ENCODE measurements at regions not wholly inside any gene's neighbourhood (a gene's known extent, or its start where the extent isn't known, plus 50 kb on each side); places are given as distances from the start of the nearest gene placed in this dataset.

- Histone ChIP-seq H2AFZ (ENCODE audit: low read length) (no peak overlapping the region), H3K9me3 (replicated peaks; ENCODE audit: insufficient read depth, low read length) (no peaks in the 10 kb centered on the region), H3K9ac (ENCODE audit: low read length) (no peak overlapping the region), H3K4me2 (ENCODE audit: low read depth, low read length) (no peak overlapping the region), H3K27ac (ENCODE audit: low read length) (no peak overlapping the region), H3K27me3 (replicated peaks; ENCODE audit: insufficient read depth, low read length) (no peaks in the 10 kb centered on the region), H3F3A (ENCODE audit: insufficient read depth, low read length) (no peaks in the 10 kb centered on the region), H3K79me2 (ENCODE audit: low read length) (no peaks in the 10 kb centered on the region), H3K4me3 (ENCODE audit: low read length) (no peak overlapping the region), H3K4me1 (ENCODE audit: low read length) (no peaks in the 10 kb centered on the region), H4K20me1 (ENCODE audit: insufficient read depth, low read length) (no peaks in the 10 kb centered on the region), H3K9me2 (replicated peaks; ENCODE audit: insufficient read depth, low read length) (0 out of 2 replicates have a peak, but pooled peaks cover 3% of the 10 kb centered on the region), H3K36me3 (replicated peaks; ENCODE audit: insufficient read depth, low read length) (no peaks in the 10 kb centered on the region)
- DNase-seq = no peak
- TF ChIP-seq EZH2phosphoT487 (IDR thresholded peaks at IDR 0.05; ENCODE audit: low read length) (no peak), CTCF (IDR thresholded peaks at IDR 0.05; ENCODE audit: low read length) (no peak), EZH2 (optimal IDR thresholded peaks at IDR 0.05; ENCODE audit: low read depth, low read length) (no peak)
Measured at GRCh38 chr2:180577567-180577966, 402.8 kb upstream of the UBE2E3 start.

GRCh38 chr2:180573951-180574350, 406.5 kb upstream of the UBE2E3 start:
- no peaks in the 10 kb centered on the region for H3K36me3 ChIP-seq (replicated peaks; ENCODE audit: insufficient read depth, low read length)
- no peaks in the 10 kb centered on the region for H3K79me2 ChIP-seq (ENCODE audit: low read length)
- no peaks in the 10 kb centered on the region for H4K20me1 ChIP-seq (ENCODE audit: insufficient read depth, low read length)
- no peaks in the 10 kb centered on the region for H3K4me1 ChIP-seq (ENCODE audit: low read length)
- H3K9me2 ChIP-seq (replicated peaks; ENCODE audit: insufficient read depth, low read length) = 0 out of 2 replicates have a peak, but pooled peaks cover 3% of the 10 kb centered on the region
- no peak overlapping the region for H2AFZ ChIP-seq (ENCODE audit: low read length)
- no peak for DNase-seq
- H3K9me3 ChIP-seq (replicated peaks; ENCODE audit: insufficient read depth, low read length) = no peaks in the 10 kb centered on the region
- no peak overlapping the region for H3K27ac ChIP-seq (ENCODE audit: low read length)
- no peak overlapping the region for H3K4me2 ChIP-seq (ENCODE audit: low read depth, low read length)
- no peaks in the 10 kb centered on the region for H3F3A ChIP-seq (ENCODE audit: insufficient read depth, low read length)
- H3K27me3 ChIP-seq (replicated peaks; ENCODE audit: insufficient read depth, low read length) = no peaks in the 10 kb centered on the region
- H3K4me3 ChIP-seq (ENCODE audit: low read length) = no peak overlapping the region
- no peak for TF ChIP-seq CTCF (IDR thresholded peaks at IDR 0.05; ENCODE audit: low read length)
- TF ChIP-seq EZH2phosphoT487 (IDR thresholded peaks at IDR 0.05; ENCODE audit: low read length) = no peak
- no peak for TF ChIP-seq EZH2 (optimal IDR thresholded peaks at IDR 0.05; ENCODE audit: low read depth, low read length)
- H3K9ac ChIP-seq (ENCODE audit: low read length) = no peak overlapping the region

GRCh38 chr2:180572346-180572745, 408.1 kb upstream of the UBE2E3 start:
- TF ChIP-seq EZH2phosphoT487 (IDR thresholded peaks at IDR 0.05; ENCODE audit: low read length) (no peak), EZH2 (optimal IDR thresholded peaks at IDR 0.05; ENCODE audit: low read depth, low read length) (no peak)
- Histone ChIP-seq H3K36me3 (replicated peaks; ENCODE audit: insufficient read depth, low read length) (no peaks in the 10 kb centered on the region), H3K4me3 (ENCODE audit: low read length) (no peak overlapping the region), H3K4me2 (ENCODE audit: low read depth, low read length) (no peak overlapping the region), H2AFZ (ENCODE audit: low read length) (no peak overlapping the region), H3K9me2 (replicated peaks; ENCODE audit: insufficient read depth, low read length) (0 out of 2 replicates have a peak, but pooled peaks cover 3% of the 10 kb centered on the region), H3K27me3 (replicated peaks; ENCODE audit: insufficient read depth, low read length) (no peaks in the 10 kb centered on the region), H4K20me1 (ENCODE audit: insufficient read depth, low read length) (no peaks in the 10 kb centered on the region), H3K4me1 (ENCODE audit: low read length) (no peaks in the 10 kb centered on the region), H3K9me3 (replicated peaks; ENCODE audit: insufficient read depth, low read length) (no peaks in the 10 kb centered on the region), H3K9ac (ENCODE audit: low read length) (no peak overlapping the region), H3F3A (ENCODE audit: insufficient read depth, low read length) (no peaks in the 10 kb centered on the region), H3K27ac (ENCODE audit: low read length) (no peak overlapping the region), H3K79me2 (ENCODE audit: low read length) (no peaks in the 10 kb centered on the region)
- no peak for DNase-seq

GRCh38 chr2:180571559-180571958, 408.8 kb upstream of the UBE2E3 start:
- no peaks in the 10 kb centered on the region for H3F3A ChIP-seq (ENCODE audit: insufficient read depth, low read length)
- TF ChIP-seq CTCF (IDR thresholded peaks at IDR 0.05; ENCODE audit: low read length) (no peak), EZH2 (optimal IDR thresholded peaks at IDR 0.05; ENCODE audit: low read depth, low read length) (no peak)
- no peaks in the 10 kb centered on the region for H3K27me3 ChIP-seq (replicated peaks; ENCODE audit: insufficient read depth, low read length)
- no peak overlapping the region for H2AFZ ChIP-seq (ENCODE audit: low read length)
- H3K9ac ChIP-seq (ENCODE audit: low read length) = no peak overlapping the region
- H3K36me3 ChIP-seq (replicated peaks; ENCODE audit: insufficient read depth, low read length) = no peaks in the 10 kb centered on the region
- no peak for DNase-seq
- H3K79me2 ChIP-seq (ENCODE audit: low read length) = no peaks in the 10 kb centered on the region
- no peaks in the 10 kb centered on the region for H4K20me1 ChIP-seq (ENCODE audit: insufficient read depth, low read length)
- H3K9me3 ChIP-seq (replicated peaks; ENCODE audit: insufficient read depth, low read length) = no peaks in the 10 kb centered on the region
- no peak overlapping the region for H3K4me2 ChIP-seq (ENCODE audit: low read depth, low read length)
- 0 out of 2 replicates have a peak, but pooled peaks cover 3% of the 10 kb centered on the region for H3K9me2 ChIP-seq (replicated peaks; ENCODE audit: insufficient read depth, low read length)
- H3K27ac ChIP-seq (ENCODE audit: low read length) = no peak overlapping the region
- H3K4me3 ChIP-seq (ENCODE audit: low read length) = no peak overlapping the region
- H3K4me1 ChIP-seq (ENCODE audit: low read length) = no peaks in the 10 kb centered on the region
